GM12873 (cell line): ENCODE measurements at regions not wholly inside any gene's neighbourhood (a gene's known extent, or its start where the extent isn't known, plus 50 kb on each side); places are given as distances from the start of the nearest gene placed in this dataset.

ENCODE experiments used
- TF ChIP-seq, protein P1 (sequence below): IDR thresholded peaks from 2 replicates; pipeline ENCODE4 v1.5.1; 2012; ENCODE audit warnings: low read depth, mild to moderate bottlenecking, moderate library complexity, low read length, control low read depth; ENCODE audit not compliant: insufficient read depth; ENCODE audit errors: missing control alignments

DNA sequence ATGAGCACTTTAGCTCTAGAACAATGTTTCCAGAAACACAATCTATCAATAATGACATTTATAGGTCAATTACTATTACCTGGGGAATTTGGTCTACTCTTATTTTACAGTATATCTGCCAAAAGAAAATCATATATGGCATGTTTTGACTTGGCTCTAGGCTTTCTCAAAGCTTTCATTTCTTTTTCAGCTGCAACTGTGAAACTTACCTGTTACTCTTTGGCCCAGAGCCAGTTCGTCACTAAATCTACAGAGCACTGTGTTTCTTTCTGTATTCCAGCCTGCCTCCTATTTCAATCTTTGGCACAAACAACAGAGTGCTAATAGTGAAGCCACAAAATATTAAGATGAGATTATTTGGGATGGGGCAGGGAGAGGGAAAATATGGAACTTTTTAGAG lies 76.0 kb downstream of the P2RY1 start:
- TF ChIP-seq, protein P1, sequence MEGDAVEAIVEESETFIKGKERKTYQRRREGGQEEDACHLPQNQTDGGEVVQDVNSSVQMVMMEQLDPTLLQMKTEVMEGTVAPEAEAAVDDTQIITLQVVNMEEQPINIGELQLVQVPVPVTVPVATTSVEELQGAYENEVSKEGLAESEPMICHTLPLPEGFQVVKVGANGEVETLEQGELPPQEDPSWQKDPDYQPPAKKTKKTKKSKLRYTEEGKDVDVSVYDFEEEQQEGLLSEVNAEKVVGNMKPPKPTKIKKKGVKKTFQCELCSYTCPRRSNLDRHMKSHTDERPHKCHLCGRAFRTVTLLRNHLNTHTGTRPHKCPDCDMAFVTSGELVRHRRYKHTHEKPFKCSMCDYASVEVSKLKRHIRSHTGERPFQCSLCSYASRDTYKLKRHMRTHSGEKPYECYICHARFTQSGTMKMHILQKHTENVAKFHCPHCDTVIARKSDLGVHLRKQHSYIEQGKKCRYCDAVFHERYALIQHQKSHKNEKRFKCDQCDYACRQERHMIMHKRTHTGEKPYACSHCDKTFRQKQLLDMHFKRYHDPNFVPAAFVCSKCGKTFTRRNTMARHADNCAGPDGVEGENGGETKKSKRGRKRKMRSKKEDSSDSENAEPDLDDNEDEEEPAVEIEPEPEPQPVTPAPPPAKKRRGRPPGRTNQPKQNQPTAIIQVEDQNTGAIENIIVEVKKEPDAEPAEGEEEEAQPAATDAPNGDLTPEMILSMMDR = no peak

DNA sequence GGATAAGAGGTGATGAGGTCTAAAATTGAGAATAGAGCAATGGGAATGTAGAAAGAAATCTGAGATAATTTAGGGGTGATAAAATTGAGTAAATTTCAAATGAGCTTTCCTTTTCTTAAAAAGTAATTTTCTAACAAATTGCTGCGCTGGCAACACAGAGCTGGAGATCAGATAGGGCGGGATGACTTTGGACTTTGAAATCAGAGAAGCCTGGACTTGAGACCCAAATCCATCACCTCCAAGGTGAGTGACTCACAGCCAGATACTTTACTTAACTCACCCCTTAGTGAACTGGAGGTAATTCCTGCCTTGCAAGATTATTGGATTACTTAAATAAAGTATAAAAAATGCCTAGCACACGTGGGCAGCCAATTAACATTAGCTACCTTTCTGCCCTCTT lies 80.8 kb downstream of the P2RY1 start:
- TF ChIP-seq, protein P1 = no peak

DNA sequence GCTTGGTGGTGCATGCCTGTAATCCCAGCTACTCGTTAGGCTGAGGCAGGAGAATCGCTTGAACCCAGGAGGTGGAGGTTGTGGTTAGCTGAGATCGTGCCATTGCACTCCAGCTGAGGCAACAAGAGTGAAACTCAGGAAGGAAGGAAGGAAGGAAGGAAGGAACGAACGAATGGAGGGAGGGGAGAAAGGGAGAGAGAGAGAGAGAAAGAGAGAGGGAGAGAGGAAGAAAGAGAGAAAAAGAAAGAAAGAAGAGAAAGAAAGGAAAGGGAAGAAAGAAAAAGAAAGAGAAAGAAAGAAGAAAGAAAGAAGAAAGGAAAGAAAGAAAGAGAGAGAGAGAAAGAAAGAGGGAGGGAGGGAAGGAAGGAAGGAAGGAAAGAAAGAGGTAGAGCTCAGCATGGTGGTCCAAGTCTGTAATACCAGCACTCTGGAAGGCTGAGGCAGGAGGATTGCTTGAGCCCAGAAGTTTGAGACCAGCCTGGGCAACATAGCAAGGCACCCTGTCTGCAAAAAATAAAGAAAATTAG lies 81.9 kb downstream of the P2RY1 start:
- TF ChIP-seq, protein P1 = no peak

GRCh38 chr3:152921351-152921750 lies 86.4 kb downstream of the P2RY1 start:
- TF ChIP-seq, protein P1 = no peak

GRCh38 chr3:152922554-152922953 lies 87.6 kb downstream of the P2RY1 start:
- TF ChIP-seq, protein P1 = no peak

GRCh38 chr3:152927131-152927530 lies 92.2 kb downstream of the P2RY1 start:
- TF ChIP-seq, protein P1 = no peak

DNA sequence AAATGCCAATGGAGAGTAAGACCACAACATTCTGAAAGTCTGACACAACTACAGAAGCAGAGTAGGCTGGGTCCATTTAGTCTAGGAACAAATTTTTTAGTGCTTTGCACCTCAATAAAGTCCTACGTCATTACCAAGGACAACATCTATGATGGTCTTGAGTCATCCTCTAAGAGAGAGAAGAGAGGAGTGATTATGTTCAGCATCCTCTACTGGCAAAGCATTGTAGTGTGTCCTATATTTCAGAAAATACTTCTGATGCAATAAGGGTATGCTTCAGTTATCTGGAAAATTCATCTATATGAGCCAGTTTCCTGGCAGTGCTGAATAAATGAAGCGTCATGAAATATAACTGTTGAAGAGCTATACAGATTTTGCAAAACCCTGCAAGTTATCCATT lies 95.6 kb downstream of the P2RY1 start:
- TF ChIP-seq, protein P1 = no peak
